Activated naive CD4-positive, alpha-beta T cell treated with anti-CD3 and anti-CD28 coated beads, Interleukin-2, amount 10 ng/mL, durations not matched to agents 7 days and 5 days (primary cell): ENCODE measurements at regions not wholly inside any gene's neighbourhood (a gene's known extent, or its start where the extent isn't known, plus 50 kb on each side); places are given as distances from the start of the nearest gene placed in this dataset.
"Not testable (repeated sequence)": the region's sequence is repeated elsewhere in the genome, so short reads cannot be mapped to it uniquely, and the experiment has no call there.

Experiments
- CTCF ChIA-PET: fragments of 350-600 bp; sonication (Branson Sonifier 250); formaldehyde crosslinking; loops from one replicate; lab custom pipeline; 2021; ENCODE audit warnings: antibody characterized with exemption; lab: Charles Lee
- DNase-seq: peaks from one replicate; pipeline ENCODE4 v3.0.0-alpha.2; 2020
- H3K27ac Mint-ChIP-seq: one replicate; pipeline ENCODE4 v1.8.0; 2021; ENCODE audit warnings: mild to moderate bottlenecking, moderate library complexity, mixed read lengths
- H3K27me3 Mint-ChIP-seq: one replicate; pipeline ENCODE4 v1.8.0; 2021; ENCODE audit warnings: mild to moderate bottlenecking, mixed read lengths
- H3K36me3 Mint-ChIP-seq: one replicate; pipeline ENCODE4 v1.8.0; 2021; ENCODE audit warnings: mixed read lengths
- H3K4me1 Mint-ChIP-seq: one replicate; pipeline ENCODE4 v1.8.0; 2021; ENCODE audit warnings: mixed read lengths
- H3K4me3 Mint-ChIP-seq: one replicate; pipeline ENCODE4 v1.8.0; 2021; ENCODE audit warnings: mild to moderate bottlenecking, moderate library complexity, mixed read lengths
- H3K9me3 Mint-ChIP-seq: one replicate; pipeline ENCODE4 v1.8.0; 2021; ENCODE audit warnings: mixed read lengths

- Mint-ChIP-seq H3K4me1 (no peaks in the 10 kb centered on the region), H3K27ac (no peak overlapping the region), H3K27me3 (no peaks in the 10 kb centered on the region), H3K4me3 (no peak overlapping the region), H3K36me3 (no peaks in the 10 kb centered on the region), H3K9me3 (no peaks in the 10 kb centered on the region)
- CTCF ChIA-PET, result no interaction called here
- DNase-seq, result no peak
Observed at GRCh38 chr12:71281425-71281824, 123.6 kb upstream of the TSPAN8 start.

DNA sequence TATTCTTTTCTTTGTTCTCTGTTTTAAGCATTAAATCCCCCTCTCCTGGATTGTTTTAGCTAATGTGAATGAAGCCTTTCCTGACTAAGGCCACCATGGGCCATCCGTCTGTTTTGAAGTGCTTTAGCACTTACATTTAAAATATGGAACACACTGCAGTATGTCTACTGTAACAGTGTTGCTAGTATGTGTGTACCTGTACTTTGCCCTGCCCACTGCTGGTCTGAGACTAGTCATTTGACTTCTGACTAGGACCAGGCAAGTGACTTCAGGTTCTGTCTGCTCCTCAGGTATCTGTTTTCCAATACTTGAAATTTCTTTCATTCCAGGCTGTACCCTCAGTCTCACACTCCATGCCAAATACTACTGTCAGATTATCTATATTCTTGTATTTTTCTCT, 120.1 kb upstream of the TSPAN8 start:
- no peak for DNase-seq
- Mint-ChIP-seq H3K27ac (no peak overlapping the region), H3K9me3 (no peaks in the 10 kb centered on the region), H3K4me3 (no peak overlapping the region), H3K27me3 (no peaks in the 10 kb centered on the region), H3K36me3 (no peaks in the 10 kb centered on the region), H3K4me1 (no peaks in the 10 kb centered on the region)
- CTCF ChIA-PET, result no interaction called here

DNA sequence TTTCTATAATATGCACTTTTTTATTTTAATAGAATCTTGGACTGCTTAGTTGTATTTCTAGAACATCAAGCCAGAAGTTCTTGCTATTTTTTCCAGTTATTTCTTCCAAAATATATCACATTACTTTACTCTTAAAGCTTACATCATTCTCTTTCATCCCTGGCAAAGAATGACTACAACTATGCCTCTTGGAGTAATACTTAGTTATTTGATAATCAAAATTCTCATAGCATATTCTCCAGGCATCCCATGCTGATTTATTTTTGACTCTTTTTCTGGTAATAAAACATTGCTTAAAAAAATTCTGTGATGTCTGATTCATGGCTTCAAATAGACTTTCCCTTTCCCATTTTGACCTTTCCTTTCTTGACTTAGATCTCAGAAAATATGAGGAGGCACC, 118.7 kb upstream of the TSPAN8 start:
- no peak for DNase-seq
- H3K4me3 Mint-ChIP-seq, result no peak overlapping the region
- no peaks in the 10 kb centered on the region for H3K9me3 Mint-ChIP-seq
- CTCF ChIA-PET, result no interaction called here
- no peaks in the 10 kb centered on the region for H3K27me3 Mint-ChIP-seq
- H3K36me3 Mint-ChIP-seq, result no peaks in the 10 kb centered on the region
- no peak overlapping the region for H3K27ac Mint-ChIP-seq
- H3K4me1 Mint-ChIP-seq, result no peaks in the 10 kb centered on the region

GRCh38 chr12:71270794-71271193, 113.0 kb upstream of the TSPAN8 start:
- H3K4me3 Mint-ChIP-seq, H3K27me3 Mint-ChIP-seq, H3K9me3 Mint-ChIP-seq, H3K4me1 Mint-ChIP-seq, H3K36me3 Mint-ChIP-seq, CTCF ChIA-PET, DNase-seq, H3K27ac Mint-ChIP-seq: not testable (repeated sequence)

DNA sequence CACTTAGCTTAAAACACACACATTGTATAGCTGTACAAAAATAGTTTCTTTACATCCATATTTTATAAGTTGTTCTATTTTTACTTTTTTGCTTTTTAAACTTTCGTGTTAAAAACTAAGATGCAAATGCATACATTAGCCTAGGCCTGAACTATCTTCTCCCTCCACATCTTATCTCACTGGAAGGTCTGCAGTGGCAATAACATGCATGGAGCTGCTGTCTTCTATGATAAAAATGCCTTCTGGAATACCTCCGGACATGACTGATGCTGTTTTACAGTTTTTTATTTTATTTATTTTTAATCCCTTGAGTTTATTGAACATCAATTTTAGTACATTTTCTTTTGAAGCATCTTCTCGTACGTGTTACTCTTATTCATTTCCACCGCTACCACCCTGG, 112.3 kb upstream of the TSPAN8 start:
- Mint-ChIP-seq H3K9me3 (peaks cover 2% of the 10 kb centered on the region), H3K27me3 (no peaks in the 10 kb centered on the region), H3K4me3 (no peak overlapping the region), H3K27ac (no peak overlapping the region), H3K4me1 (no peaks in the 10 kb centered on the region), H3K36me3 (no peaks in the 10 kb centered on the region)
- CTCF ChIA-PET, result no interaction called here
- DNase-seq, result no peak

DNA sequence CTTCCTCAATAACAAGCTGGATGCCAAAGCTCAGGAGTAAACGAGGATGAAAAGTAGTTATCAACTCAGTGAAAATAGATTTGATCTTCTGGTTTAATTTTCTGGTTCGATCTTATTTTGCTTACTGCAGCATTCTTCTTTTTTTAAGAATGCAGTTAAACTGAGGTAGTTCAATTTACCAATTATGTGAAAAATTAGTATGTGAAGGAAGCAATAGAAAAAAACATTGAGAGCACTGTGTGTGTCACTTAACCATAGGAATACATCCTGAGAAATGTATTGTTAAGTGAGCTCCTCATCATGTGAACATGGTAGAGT, 111.4 kb upstream of the TSPAN8 start:
- H3K36me3 Mint-ChIP-seq, result no peaks in the 10 kb centered on the region
- DNase-seq, result no peak
- no peaks in the 10 kb centered on the region for H3K4me1 Mint-ChIP-seq
- CTCF ChIA-PET, result no interaction called here
- H3K9me3 Mint-ChIP-seq, result peaks cover 2% of the 10 kb centered on the region
- no peak overlapping the region for H3K27ac Mint-ChIP-seq
- no peak overlapping the region for H3K4me3 Mint-ChIP-seq
- H3K27me3 Mint-ChIP-seq, result no peaks in the 10 kb centered on the region

DNA sequence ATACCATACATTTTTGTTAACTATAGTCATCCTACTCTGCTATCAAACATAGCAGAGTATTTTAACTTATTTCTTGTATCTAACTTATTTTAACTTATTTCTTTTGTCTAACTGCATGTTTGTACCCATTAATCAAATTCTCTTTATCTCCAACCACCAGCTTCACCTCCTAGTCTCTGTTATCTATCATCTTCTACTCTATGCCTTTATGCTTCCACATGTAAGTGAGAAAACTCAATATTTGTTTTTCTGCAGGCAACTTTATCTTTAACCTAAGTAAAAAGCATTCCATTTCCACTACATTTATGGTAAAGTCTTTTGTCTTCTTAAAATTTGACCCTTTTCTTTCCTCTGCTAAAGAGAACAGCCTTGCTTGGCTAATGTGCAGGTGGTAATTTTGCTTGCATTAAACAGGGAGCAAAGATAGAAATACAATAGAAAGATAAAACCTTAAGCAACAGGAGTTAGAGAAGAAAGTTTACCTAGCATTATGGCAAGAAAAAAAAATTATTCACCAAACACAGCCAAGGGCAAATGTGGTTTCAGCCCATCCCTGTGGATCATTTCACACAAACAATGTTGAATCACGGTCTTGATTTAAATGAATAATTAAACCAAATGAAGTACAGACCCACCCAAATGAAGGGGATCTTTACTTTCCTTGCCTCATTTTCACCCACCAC, 110.9 kb upstream of the TSPAN8 start:
- H3K9me3 Mint-ChIP-seq, result peaks cover 2% of the 10 kb centered on the region
- CTCF ChIA-PET, result no interaction called here
- H3K4me1 Mint-ChIP-seq, result no peaks in the 10 kb centered on the region
- no peaks in the 10 kb centered on the region for H3K36me3 Mint-ChIP-seq
- no peaks in the 10 kb centered on the region for H3K27me3 Mint-ChIP-seq
- no peak for DNase-seq
- no peak overlapping the region for H3K4me3 Mint-ChIP-seq
- H3K27ac Mint-ChIP-seq, result no peak overlapping the region

DNA sequence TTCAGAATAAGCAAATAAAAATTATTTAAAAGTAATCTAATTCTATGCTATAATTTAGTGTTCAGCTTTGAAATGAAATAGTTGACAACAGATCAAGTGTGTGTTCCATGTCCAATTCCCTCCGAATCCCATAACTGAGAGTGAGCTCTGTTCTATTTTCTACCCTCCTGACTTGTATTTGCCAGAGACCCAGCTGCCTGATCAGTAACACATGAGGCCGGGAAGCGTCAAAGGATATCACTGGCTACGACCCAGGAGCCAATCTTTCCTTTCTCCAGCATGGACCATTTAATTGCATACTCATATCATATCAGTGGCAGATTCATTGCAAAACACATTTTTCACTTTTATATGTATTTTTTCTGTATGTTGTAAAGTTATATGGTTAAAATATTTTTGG, 108.8 kb upstream of the TSPAN8 start:
- Mint-ChIP-seq H3K27ac (no peak overlapping the region), H3K27me3 (no peaks in the 10 kb centered on the region), H3K9me3 (peaks cover 2% of the 10 kb centered on the region), H3K4me3 (no peak overlapping the region), H3K36me3 (no peaks in the 10 kb centered on the region), H3K4me1 (no peaks in the 10 kb centered on the region)
- no peak for DNase-seq
- CTCF ChIA-PET, result no interaction called here

GRCh38 chr12:71265731-71266130, 107.9 kb upstream of the TSPAN8 start:
- H3K4me3 Mint-ChIP-seq, DNase-seq, H3K27ac Mint-ChIP-seq, H3K4me1 Mint-ChIP-seq, CTCF ChIA-PET, H3K9me3 Mint-ChIP-seq, H3K27me3 Mint-ChIP-seq, H3K36me3 Mint-ChIP-seq: not testable (repeated sequence)

GRCh38 chr12:71262466-71262865, 104.7 kb upstream of the TSPAN8 start:
- Mint-ChIP-seq H3K9me3 (peaks cover 2% of the 10 kb centered on the region), H3K27ac (no peak overlapping the region), H3K27me3 (no peaks in the 10 kb centered on the region), H3K4me3 (no peak overlapping the region), H3K4me1 (no peaks in the 10 kb centered on the region), H3K36me3 (no peaks in the 10 kb centered on the region)
- DNase-seq, result no peak
- CTCF ChIA-PET, result no interaction called here

- peaks cover 20% of the 10 kb centered on the region for H3K9me3 Mint-ChIP-seq
- no peaks in the 10 kb centered on the region for H3K4me1 Mint-ChIP-seq
- H3K36me3 Mint-ChIP-seq, result no peaks in the 10 kb centered on the region
- no peaks in the 10 kb centered on the region for H3K27me3 Mint-ChIP-seq
- no peak overlapping the region for H3K4me3 Mint-ChIP-seq
- DNase-seq, result no peak
- CTCF ChIA-PET, result no interaction called here
- H3K27ac Mint-ChIP-seq, result no peak overlapping the region
Observed at GRCh38 chr12:71252473-71252872, 94.7 kb upstream of the TSPAN8 start.

GRCh38 chr12:71250166-71250565, 92.4 kb upstream of the TSPAN8 start:
- CTCF ChIA-PET, result no interaction called here
- H3K4me1 Mint-ChIP-seq, result no peaks in the 10 kb centered on the region
- no peaks in the 10 kb centered on the region for H3K27me3 Mint-ChIP-seq
- no peak overlapping the region for H3K4me3 Mint-ChIP-seq
- H3K27ac Mint-ChIP-seq, result no peak overlapping the region
- H3K9me3 Mint-ChIP-seq, result peaks cover 18% of the 10 kb centered on the region
- no peak for DNase-seq
- H3K36me3 Mint-ChIP-seq, result no peaks in the 10 kb centered on the region

- Mint-ChIP-seq H3K27me3 (no peaks in the 10 kb centered on the region), H3K27ac (no peak overlapping the region), H3K4me3 (no peak overlapping the region), H3K9me3 (no peaks in the 10 kb centered on the region), H3K36me3 (no peaks in the 10 kb centered on the region), H3K4me1 (no peaks in the 10 kb centered on the region)
- DNase-seq, result no peak
- CTCF ChIA-PET, result no interaction called here
Observed at GRCh38 chr12:71243370-71243769, 85.6 kb upstream of the TSPAN8 start.

DNA sequence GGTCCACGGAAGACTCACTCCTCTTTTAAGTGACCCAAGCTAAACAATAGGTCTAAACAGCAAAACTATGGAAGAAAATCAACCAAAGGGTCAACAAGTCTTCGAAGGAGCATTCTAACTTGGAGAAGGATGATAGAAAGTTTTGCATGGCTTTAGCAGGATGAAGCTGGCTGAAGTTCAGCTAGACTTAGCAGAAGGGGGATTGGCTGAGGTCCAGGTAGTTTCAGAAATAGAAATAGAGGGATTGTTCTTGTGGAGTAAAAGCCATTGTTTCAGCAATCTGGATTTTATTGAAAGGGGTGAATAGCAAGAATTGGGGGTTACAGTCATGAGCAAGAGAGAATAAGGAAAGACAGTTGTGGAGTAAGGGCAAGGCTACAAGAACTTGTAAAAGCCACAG, 84.7 kb upstream of the TSPAN8 start:
- CTCF ChIA-PET, result no interaction called here
- DNase-seq, result no peak
- Mint-ChIP-seq H3K36me3 (no peaks in the 10 kb centered on the region), H3K4me1 (no peaks in the 10 kb centered on the region), H3K27ac (no peak overlapping the region), H3K4me3 (no peak overlapping the region), H3K9me3 (no peaks in the 10 kb centered on the region), H3K27me3 (no peaks in the 10 kb centered on the region)

GRCh38 chr12:71240946-71241345, 83.1 kb upstream of the TSPAN8 start:
- CTCF ChIA-PET, result no interaction called here
- no peaks in the 10 kb centered on the region for H3K27me3 Mint-ChIP-seq

GRCh38 chr12:71239731-71240130, 81.9 kb upstream of the TSPAN8 start:
- Mint-ChIP-seq H3K27me3 (no peaks in the 10 kb centered on the region), H3K9me3 (no peaks in the 10 kb centered on the region), H3K27ac (no peak overlapping the region), H3K36me3 (no peaks in the 10 kb centered on the region), H3K4me1 (no peaks in the 10 kb centered on the region), H3K4me3 (no peak overlapping the region)
- no peak for DNase-seq
- CTCF ChIA-PET, result no interaction called here

More at GRCh38 chr12:71240946-71241345, 83.1 kb upstream of the TSPAN8 start:
- Mint-ChIP-seq H3K36me3 (no peaks in the 10 kb centered on the region), H3K9me3 (no peaks in the 10 kb centered on the region), H3K27ac (no peak overlapping the region), H3K4me1 (no peaks in the 10 kb centered on the region), H3K4me3 (no peak overlapping the region)
- no peak for DNase-seq
